ENCODE measurements at regions not wholly inside any gene's neighbourhood (a gene's known extent, or its start where the extent isn't known, plus 50 kb on each side); places are given as distances from the start of the nearest gene placed in this dataset.
"Not testable (repeated sequence)": the region's sequence is repeated elsewhere in the genome, so short reads cannot be mapped to it uniquely, and the experiment has no call there.

DNA sequence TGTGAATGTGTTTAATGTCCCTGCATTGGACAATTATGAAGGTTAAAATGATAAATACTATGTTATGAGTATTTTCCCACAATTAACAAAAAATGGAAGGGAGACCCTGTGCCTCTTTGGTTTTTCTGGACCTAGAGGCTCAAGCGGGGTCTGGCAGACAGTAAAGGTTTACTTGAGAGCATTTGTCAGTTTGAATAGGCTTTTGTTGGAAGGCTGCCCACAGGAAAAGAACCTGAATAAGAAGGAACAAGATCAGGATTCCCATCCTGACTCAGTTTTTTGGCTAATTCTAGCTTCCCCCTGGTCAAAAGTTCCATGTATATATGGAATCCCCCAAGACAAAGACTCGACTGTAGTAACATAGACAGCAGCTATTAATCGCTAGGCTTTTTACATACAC is 150.9 kb upstream of the JUN start:
- no peak for DNase-seq (ENCODE audit: low read depth)

DNA sequence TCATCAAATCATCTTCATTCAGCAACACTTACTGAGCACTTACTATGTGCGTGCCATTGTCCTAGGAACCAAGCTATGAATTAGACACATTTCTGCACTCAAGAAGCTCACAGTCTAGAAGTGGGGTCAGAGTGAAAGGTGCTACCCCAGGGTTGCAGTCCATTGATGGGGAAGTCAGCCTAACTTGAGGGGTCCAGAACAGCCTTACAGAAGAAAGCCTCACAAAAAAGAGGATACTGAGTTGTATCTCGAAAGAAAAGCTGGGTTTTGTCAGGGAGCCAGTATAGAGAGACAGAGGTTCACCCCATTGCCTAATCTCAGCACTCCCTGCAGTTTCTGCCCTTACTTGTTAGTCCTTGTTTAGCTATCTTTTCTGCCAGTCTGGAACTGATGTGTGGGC is 153.1 kb upstream of the JUN start:
- no peak for DNase-seq (ENCODE audit: low read depth)

DNA sequence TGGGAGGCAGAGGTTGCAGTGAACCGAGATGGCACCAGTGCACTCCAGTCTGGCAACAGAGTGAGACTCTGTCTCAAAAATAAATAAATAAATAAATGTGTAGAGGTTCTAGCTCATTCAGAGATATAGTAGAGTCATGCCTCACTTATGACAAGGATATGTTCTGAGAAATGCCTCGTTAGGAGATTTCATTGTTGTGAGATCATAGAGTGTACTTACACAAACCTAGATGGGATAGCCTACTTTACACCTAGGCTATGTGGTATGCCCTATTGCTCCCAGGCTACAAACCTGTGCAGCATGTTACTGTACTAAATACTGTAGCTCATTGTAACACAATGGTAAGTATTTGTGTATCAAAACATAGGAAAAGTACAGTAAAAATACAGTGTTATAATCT is 155.3 kb upstream of the JUN start:
- no peak for DNase-seq (ENCODE audit: low read depth)

DNA sequence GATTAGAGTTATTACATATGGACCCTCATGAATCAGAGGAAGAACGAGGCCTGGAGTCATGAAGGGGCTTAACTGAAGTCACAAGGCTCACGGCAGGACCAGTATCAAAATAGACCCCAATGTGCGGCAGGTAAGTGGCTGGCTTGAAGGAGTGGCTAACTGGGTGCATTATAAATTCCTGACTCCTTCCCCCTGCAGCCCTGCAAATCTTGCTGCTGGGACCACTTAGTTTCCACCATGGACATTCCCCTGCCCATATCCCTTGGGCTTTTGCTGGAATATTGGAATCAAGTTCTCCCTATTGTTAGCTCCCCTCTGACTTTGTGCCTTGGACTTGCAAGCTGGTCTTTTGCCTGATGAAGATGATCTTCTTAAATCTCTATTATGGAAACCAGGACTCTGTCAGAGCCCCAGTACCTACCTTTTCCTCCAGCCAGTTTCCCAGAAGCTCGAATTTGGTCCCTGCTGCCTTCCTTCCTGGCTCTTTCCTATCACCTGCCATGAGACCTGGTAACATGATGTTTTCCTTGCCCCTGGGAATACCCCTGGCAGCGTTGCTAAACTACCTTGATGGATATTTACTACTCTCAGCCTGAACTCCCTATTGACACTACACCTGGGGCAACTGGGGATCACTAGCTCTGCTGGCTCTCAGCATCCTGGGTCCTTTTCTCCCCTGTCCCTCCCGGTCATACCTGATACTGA is 156.0 kb upstream of the JUN start:
- DNase-seq (ENCODE audit: low read depth), result no peak

DNA sequence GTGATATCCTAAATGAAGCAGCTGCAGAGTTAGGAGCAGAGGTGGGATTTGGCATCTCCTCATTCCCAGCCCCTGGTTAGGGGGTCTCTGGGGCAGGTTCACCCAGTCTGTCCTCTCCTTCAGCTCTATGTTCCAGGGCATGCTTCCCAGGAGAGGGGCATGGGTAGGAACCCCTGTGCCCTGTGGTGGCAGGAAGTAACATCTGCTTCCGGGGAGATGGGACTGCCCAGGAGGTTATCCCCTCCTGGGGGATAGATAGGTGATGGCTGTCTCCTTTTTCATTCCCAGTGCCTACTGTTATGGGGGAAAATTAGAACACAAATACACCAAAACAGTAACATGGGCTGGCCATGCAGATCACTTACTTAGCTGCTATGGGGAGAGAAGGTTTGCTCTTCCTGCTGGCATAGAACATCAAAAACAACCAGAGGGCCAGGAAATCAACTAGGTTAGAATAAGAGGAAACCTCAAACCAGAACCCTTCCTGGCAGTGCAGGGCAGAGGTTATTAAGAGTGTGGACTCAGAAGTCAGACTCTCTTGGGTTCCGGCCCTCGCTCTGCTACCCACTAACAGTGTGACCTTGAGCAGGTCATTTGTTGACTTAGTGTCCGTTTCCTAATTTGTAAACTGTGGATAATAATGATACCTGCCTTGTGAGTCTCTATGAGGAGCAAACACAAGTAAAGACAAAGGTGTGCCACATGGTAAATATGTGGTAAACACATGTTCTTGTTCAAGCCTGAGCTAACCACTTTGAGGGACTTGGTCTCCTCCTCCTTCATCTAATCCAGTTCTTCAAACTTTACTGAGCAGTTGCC is 157.8 kb upstream of the JUN start:
- no peak for DNase-seq (ENCODE audit: low read depth)

DNA sequence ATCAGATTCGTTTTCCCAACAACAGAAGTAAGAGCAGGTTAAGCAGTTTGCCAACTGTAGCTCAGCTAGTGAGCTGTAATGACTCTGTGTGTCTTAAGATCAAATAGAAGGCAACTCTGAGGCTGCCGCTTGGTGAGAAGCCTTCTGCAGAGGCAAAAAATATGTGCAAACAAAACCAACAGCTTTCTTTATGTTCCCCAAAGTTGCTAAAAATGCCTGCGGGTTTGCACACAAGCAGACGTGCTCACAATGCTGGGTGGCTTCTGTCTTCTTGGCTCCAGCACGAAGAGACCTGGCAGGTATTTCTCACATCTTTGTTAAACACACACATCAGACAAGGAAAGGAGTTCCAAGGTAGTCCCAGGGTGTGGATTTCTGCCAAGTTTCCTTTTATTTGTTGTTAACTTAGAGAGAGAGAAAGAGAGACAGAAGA is 158.9 kb upstream of the JUN start:
- DNase-seq (ENCODE audit: low read depth), result no peak

DNA sequence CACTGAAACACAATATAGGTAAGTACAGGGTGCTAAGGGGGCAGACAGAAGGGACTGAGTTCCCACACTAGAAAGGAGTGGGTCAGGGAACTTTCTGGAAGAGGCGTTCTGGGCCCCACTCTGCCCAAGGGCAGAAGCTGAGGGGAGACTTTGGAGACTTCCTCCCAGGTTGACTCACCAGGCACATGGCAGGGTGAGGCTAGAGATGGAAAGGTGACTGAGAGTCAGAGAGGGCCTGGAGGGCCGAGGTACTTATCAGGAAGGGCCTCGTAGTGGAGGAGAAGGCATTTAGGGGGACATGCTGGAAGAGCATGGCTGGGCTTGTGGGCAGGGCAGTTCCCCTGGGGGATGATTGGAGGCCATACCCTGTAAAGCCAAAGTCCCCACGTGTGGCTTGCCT is 159.9 kb upstream of the JUN start:
- no peak for DNase-seq (ENCODE audit: low read depth)

DNA sequence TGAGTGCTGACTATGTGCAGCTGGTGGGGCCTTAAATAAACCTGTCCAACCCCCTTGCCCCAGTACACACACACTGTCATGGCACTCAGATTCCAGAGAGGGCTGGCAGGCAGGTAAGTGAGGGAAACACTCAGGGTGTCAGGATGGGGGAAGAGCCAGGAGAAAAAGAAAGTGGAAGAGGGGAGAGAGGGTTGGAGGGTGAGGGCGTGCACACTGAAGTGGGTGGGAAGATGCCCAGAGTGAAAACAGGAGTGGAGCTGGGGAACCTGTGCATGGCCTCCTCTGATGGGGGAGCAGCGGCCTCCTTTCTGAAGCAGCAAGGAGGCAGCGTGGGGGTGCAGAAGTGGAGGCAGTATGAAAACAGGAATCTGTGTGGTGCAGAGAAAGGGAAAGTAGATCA is 160.6 kb upstream of the JUN start:
- no peak for DNase-seq (ENCODE audit: low read depth)

DNA sequence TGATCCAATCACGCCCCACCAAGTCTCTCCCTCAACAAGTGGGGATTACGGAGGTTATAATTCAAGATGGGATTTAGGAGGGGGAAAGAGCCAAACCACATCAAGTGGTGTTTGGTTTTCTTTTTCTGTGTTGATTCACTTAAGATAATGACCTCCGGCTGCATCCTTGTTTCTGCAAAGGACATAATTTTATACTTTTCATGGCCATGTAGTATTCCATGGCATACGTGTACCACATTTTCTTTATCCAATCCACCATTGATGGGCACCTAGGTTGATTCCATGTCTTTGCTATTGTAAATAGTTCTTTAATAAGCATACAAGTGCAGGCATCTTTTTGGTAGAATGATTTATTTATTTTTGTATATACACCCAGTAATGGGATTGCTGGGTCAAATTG is 162.5 kb upstream of the JUN start:
- no peak for DNase-seq (ENCODE audit: low read depth)

DNA sequence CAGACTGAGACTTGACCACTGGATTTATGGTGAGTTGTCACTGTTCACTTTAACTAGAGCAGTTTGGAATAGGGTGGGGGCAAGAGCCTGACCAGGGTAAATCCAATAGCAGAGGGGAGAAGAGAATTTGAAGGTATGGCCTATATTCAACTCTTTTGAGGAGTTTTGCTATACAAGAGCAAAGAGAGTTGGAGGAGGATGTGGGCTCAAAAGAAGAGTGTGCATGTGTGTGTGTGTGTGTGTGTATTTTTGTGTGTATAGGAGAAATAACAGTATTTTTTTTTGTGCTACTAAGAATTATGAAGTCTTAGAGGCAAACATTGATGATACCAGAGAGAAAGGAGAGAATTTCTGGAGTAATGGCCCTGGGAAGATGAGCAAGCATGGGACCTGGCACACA is 164.8 kb upstream of the JUN start:
- no peak for DNase-seq (ENCODE audit: low read depth)

DNA sequence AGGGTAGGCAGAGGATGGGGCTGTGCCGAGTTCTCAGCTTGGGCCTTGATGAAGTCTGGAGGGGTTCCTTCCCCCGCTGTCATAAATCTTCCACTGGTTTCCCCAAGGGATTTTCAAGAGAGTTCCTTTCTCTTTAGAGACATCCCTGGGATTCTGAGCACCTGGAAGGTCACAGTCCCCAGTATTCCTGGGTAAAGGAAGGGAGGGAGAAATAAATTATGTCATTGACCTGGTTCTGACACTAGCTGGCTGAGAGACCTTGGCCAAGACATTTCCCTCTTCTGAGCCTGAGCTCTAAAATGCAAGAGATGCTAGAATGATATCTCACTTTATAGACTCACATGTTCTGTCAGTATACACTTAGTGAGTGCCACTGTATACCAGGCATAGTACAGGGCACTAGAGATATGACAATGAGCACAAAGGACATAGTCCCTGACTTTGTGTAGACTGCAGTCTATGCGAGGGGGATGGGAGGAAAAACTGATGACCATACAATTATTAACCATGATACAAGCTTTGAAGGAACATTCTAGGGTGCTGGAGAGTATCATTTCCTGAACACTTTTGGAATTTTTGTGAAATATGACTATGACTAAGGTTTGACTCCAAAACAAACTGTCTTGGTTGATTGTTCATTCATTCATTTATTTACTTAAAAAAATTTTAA is 165.8 kb upstream of the JUN start:
- DNase-seq (ENCODE audit: low read depth), result no peak

DNA sequence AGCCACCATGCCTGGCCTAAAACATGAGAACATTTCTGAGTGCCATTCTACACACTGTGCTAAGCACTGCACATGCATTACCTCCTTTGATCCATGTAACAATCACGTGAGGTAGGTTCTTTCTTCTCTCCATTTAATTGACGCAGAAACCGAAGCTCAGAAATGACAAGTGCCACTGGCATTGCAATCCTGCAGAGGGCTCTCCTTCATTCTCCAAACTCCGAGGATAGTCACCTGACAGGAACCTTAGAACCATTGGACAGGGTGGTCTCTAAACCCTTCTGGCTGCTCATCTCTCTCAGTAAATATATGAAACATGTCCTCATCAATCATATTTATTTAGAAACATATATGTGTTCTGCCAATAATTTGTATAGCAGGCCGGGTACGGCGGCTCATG is 167.1 kb upstream of the JUN start:
- DNase-seq (ENCODE audit: low read depth), result no peak

DNA sequence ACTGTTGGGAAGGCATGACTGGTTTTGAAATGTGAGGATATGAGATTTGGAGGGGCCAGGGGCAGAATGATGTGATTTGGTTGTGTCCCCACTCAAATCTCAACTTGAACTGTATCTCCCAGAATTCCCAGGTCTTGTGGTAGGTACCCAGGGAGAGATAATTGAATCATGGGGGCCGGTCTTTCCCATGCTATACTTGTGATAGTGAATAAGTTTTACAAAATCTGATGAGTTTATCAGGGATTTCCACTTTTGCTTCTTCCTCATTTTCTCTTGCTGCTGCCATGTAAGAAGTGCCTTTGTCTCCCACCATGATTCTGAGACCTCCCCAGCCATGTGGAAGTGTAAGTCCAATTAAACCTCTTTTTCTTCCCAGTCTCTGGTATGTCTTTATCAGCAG is 170.1 kb upstream of the JUN start:
- not testable (repeated sequence) for DNase-seq (ENCODE audit: low read depth)

DNA sequence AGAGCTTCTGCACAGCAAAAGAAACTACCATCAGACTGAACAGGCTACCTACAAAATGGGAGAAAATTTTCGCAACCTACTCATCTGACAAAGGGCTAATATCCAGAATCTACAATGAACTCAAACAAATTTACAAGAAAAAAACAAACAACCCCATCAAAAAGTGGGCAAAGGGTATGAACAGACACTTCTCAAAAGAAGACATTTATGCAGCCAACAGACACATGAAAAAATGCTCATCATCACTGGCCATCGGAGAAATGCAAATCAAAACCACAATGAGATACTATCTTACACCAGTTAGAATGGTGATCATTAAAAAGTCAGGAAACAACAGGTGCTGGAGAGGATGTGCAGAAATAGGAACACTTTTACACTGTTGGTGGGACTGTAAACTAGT is 179.4 kb upstream of the JUN start:
- DNase-seq (ENCODE audit: low read depth), result not testable (repeated sequence)

DNA sequence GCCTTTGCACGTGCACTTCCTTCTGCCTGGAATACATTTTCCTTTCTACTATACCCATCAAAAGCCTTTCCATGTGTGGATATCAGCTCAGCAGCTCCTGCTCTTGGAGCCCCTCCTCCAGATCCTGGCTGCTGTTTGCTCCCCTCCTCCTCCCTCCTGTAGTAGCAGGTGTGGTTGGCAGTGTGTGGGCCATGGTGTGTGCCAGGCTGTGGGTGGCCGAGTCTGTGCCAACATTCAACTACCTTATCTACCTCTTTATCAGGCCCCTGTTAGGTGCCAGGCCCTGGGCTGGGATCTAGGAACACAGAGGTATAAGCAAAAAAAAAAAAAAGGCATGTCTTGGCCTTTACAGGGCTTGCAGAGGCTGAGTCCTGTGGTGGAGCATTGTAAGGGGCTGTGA is 180.6 kb upstream of the JUN start:
- DNase-seq (ENCODE audit: low read depth), result no peak

DNA sequence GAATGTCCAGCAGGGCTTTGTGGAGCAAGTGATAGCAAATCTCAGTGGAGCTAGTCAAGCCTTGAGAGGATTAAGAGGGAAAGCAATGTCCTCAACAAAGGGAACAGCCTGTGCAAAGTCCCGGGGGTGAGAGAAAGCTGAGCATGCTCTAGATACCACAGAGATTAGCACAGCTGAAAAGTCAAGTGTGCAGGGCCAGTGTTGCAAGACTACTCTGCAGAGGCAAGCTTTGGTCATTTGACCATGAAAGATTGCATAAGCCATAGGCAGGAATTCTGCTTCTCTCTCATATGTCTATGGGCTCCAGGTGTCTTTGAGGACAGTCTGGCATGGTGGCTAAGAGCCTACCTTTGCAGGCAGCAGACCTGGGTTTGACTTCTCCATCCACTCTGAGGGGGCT is 181.0 kb upstream of the JUN start:
- DNase-seq (ENCODE audit: low read depth), result no peak

DNA sequence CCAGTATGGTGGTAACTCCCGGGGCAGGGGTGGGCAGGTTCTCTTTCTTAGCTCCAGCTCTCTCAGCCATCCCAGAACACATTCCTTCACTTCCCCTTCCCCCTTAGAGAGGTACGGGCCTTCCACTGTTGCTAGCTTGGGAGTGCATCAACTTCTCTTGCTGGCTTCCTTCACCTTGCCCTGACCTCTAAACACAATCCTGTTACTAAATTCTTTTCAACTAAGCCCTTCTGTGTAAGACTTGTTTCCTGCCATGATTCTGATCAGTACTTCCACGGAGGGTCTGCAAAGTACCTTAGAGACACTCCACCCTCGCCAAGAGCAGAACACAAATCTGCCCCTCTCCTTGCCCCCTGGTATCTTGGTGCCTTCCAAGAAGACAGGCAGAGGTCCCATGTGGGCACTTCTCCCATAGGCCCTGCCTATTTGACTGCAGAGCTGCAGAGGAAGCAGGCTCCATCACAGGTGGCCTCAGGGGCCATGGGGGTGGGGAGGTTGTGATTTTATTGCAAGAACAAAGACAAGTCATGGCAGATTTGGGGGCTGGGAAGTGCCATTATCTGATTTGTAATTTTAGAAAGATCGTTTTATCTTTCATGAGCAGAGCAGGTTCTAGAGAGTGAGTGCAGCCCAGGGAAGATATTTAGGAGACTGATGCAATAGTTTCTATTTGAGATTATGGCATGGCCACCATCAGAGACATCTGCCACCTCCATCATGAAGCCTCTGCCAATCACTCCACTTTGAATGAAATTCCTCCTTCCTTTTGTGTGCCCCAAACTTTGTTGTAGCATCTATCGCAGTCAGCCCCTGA is 182.5 kb upstream of the JUN start:
- DNase-seq (ENCODE audit: low read depth), result no peak

DNA sequence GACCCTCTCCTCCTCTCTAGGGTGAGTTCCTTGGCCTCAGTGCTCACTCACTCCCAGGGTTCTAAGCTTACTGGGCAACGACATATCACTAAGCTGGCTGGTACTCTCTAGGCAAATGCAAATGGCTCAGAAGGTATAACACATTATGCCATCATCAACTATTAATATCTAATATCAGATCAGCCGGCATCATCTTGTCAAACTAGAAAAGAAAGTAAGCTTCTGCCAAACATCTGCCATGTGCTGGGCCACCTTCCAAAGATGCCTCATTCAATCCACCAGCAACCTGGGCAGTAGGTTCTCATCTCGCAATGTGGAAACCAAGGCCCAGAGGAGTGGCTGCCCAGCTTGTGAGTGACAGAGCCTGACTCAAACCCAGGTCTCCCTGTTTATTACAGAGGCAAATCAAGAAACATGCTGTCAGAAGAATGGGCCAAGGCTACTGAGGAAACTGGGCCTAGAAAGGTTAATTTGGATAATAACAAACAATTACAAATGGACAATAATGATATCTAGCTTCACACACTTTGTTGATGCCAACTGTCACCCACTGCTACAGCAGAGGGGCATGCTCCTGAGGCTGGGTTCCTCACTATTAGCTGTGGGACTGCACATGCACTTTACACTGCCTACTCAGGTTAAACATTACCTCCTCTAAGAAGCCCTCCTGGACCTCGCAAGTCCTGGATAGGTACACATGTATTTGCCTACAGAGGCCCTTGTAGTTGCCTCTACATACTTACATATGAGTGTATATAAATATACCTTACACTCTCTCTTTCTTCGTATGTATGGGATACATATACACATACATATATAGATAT is 183.3 kb upstream of the JUN start:
- DNase-seq (ENCODE audit: low read depth), result no peak

DNA sequence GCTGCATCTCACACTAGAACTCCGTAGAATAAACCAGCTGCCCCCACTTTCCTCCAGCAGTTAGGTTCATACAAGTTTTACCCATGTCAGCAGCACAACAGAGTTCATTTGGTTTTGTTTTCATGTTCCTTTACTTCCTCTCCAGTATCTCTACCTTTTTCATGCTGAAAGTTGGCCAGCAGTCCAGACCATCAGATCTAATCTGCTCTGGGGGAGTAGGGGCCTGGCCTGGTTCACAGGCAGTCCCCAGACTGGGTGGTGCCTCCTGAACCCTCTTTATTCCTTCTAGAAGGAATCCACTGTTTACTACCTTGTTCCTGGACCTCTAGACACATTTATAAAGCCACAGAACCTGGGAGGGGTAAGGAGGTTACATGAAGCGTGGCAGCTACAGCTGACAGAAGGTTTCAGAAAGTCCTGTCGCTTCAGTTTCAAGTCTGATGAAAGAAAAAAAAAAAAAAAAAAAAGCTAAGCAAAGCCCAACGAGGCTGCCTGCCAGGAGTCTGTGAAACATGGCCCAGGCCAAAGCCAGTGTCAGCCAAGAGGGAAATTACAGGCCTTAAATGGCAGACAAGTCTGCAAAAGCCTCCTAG is 184.6 kb upstream of the JUN start:
- no peak for DNase-seq (ENCODE audit: low read depth)

DNA sequence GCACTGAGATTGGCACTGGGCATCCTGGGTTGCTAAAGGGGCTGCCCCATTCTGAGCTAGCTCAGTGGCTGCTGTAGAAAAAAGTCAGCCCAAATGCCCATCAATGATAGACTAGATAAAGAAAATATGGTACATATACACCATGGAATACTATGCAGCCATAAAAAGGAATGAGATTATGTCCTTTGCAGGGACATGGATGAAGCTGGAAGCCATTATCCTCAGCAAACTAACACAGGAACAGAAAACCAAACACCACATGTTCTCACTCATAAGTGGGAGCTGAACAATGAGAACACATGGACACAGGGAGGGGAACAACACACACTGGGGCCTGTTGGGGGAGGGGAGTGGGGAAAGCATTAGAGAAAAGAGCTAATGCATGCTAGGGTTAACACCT is 185.3 kb upstream of the JUN start:
- not testable (repeated sequence) for DNase-seq (ENCODE audit: low read depth)

DNA sequence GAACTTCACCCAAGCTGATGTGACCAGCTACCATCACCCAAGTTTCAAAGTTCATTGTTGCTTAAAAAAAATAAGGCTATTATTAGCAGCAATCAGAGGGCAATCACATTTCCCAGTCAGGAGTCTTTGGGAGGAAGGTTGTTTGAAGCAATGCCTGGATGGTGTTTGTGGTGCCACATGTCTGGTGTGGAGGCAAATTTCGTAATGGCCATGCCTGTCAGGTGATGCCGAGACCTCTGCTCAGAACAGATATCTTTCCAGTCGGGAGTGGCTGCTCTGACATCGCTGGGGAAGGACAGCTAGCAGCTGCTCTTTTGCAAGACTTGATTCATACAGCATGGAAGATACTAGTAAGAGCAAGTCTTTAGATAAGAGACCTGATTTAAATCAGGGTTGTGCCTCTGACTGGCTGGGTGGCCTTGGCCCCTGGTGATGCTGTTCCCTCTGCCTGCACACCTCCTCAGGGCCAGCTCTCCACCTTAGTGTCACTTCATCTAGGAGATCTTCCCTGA is 187.8 kb upstream of the JUN start:
- no peak for DNase-seq (ENCODE audit: low read depth)

All from stimulated activated CD8-positive, alpha-beta memory T cell treated with anti-CD3 and anti-CD28 coated beads, Interleukin-12 subunit alpha, Interleukin-12 subunit beta, amount 100 ng/mL, for 4 hours (primary cell).